Liver (tissue), 8 donors: ENCODE measurements at regions not wholly inside any gene's neighbourhood (a gene's known extent, or its start where the extent isn't known, plus 50 kb on each side); places are given as distances from the start of the nearest gene placed in this dataset.

ENCODE experiments used
- DNase-seq: peaks from one replicate; pipeline ENCODE4 v3.0.0-alpha.2; 2017; ENCODE audit warnings: low spot score
- H3K27ac ChIP-seq, 2 donors: one replicate each; pipeline ENCODE4 v1.7.0; 2013; ENCODE audit warnings: inconsistent platforms in 2 of 2, low read length in 2 of 2, control low read depth in 1 of 2, low read depth in 1 of 2, mild to moderate bottlenecking in 1 of 2
- H3K27me3 ChIP-seq, 4 donors: one replicate each; pipeline versions ENCODE4 v1.6.1 to v1.7.0; 2013; ENCODE audit warnings: low read length in 3 of 4, inconsistent platforms in 1 of 4, mild to moderate bottlenecking in 1 of 4, moderate library complexity in 1 of 4; ENCODE audit not compliant: control insufficient read depth in 4 of 4, insufficient read depth in 4 of 4
- H3K36me3 ChIP-seq, 4 donors: one replicate each; pipeline versions ENCODE4 v1.6.1 to v1.7.0; 2013; ENCODE audit warnings: low read length in 3 of 4, mild to moderate bottlenecking in 3 of 4, low read depth in 1 of 4, moderate library complexity in 1 of 4; ENCODE audit not compliant: control insufficient read depth in 4 of 4, insufficient read depth in 3 of 4
- H3K4me1 ChIP-seq, 4 donors: one replicate each; pipeline versions ENCODE4 v1.6.1 to v1.7.0; 2013; ENCODE audit warnings: low read length in 3 of 4, mild to moderate bottlenecking in 3 of 4, moderate library complexity in 1 of 4; ENCODE audit not compliant: control insufficient read depth in 4 of 4, insufficient read depth in 4 of 4
- H3K4me3 ChIP-seq, 3 donors: one replicate each; pipeline versions ENCODE4 v1.6.1 to v1.7.0; 2013; ENCODE audit warnings: low read length in 3 of 3, control low read depth in 1 of 3, low read depth in 1 of 3, mild to moderate bottlenecking in 1 of 3
- H3K9ac ChIP-seq, 2 donors: one replicate each; pipeline ENCODE4 v1.7.0; 2013; ENCODE audit warnings: low read length in 2 of 2, mild to moderate bottlenecking in 2 of 2, moderate library complexity in 2 of 2, control low read depth in 1 of 2, low read depth in 1 of 2
- H3K9me3 ChIP-seq, 4 donors: one replicate each; pipeline versions ENCODE4 v1.6.1 to v1.7.0; 2013; ENCODE audit warnings: low read length in 3 of 4; ENCODE audit not compliant: control insufficient read depth in 4 of 4
- ATF3 ChIP-seq: IDR thresholded peaks from 2 replicates; pipeline ENCODE4 v1.6.1; 2016; ENCODE audit warnings: antibody characterized with exemption
- CTCF ChIP-seq: fragments of 150-350 bp; IDR thresholded peaks from 2 replicates; pipeline ENCODE4 v1.5.1; 2017; ENCODE audit warnings: improper control_type of control experiment, low read depth, low read length; ENCODE audit not compliant: missing input control
- EGR1 ChIP-seq, 2 donors: IDR thresholded peaks; 2 replicates each; pipeline ENCODE4 v1.6.1; 2016 to 2018; ENCODE audit warnings: antibody characterized with exemption in 2 of 2, low read depth in 2 of 2
- FOXA1 ChIP-seq: IDR thresholded peaks from 2 replicates; pipeline ENCODE4 v1.6.1; 2016; ENCODE audit warnings: antibody characterized with exemption
- FOXA2 ChIP-seq: IDR thresholded peaks from 2 replicates; pipeline ENCODE4 v1.6.1; 2016; ENCODE audit warnings: antibody characterized with exemption
- GABPA ChIP-seq, 2 donors: IDR thresholded peaks in 1 of 2; conservative IDR thresholded peaks in 1 of 2; 2 replicates each; pipeline ENCODE4 v1.6.1; 2016; ENCODE audit warnings: antibody characterized with exemption in 2 of 2, mild to moderate bottlenecking in 1 of 2, moderate library complexity in 1 of 2
- HNF4A ChIP-seq, 2 donors: conservative IDR thresholded peaks; 2 replicates each; pipeline ENCODE4 v1.6.1; 2016; ENCODE audit warnings: antibody characterized with exemption in 2 of 2, mild to moderate bottlenecking in 2 of 2
- HNF4G ChIP-seq: IDR thresholded peaks from 2 replicates; pipeline ENCODE4 v1.6.1; 2016; ENCODE audit warnings: antibody characterized with exemption
- JUND ChIP-seq, 2 donors: IDR thresholded peaks; 2 replicates each; pipeline ENCODE4 v1.6.1; 2016; ENCODE audit warnings: antibody characterized with exemption in 2 of 2
- NR2F2 ChIP-seq: IDR thresholded peaks from 2 replicates; pipeline ENCODE4 v1.6.1; 2016; ENCODE audit warnings: antibody characterized with exemption
- RAD21 ChIP-seq, 2 donors: IDR thresholded peaks; 2 replicates each; pipeline ENCODE4 v1.6.1; 2016; ENCODE audit warnings: antibody characterized with exemption in 2 of 2, mild to moderate bottlenecking in 2 of 2
- REST ChIP-seq: IDR thresholded peaks from 2 replicates; pipeline ENCODE4 v1.6.1; 2016; ENCODE audit warnings: antibody characterized with exemption, mild to moderate bottlenecking
- RXRA ChIP-seq, 2 donors: IDR thresholded peaks; 2 replicates each; pipeline ENCODE4 v1.6.1; 2017 to 2018; ENCODE audit warnings: antibody characterized with exemption in 2 of 2, mild to moderate bottlenecking in 1 of 2
- SP1 ChIP-seq: IDR thresholded peaks from 2 replicates; pipeline ENCODE4 v1.6.1; 2018; ENCODE audit warnings: antibody characterized with exemption, mild to moderate bottlenecking
- TAF1 ChIP-seq: conservative IDR thresholded peaks from 2 replicates; pipeline ENCODE4 v1.6.1; 2016; ENCODE audit warnings: antibody characterized with exemption, mild to moderate bottlenecking
- YY1 ChIP-seq: IDR thresholded peaks from 2 replicates; pipeline ENCODE4 v1.6.1; 2016; ENCODE audit warnings: antibody characterized with exemption, mild to moderate bottlenecking
- ZBTB33 ChIP-seq: IDR thresholded peaks from 2 replicates; pipeline ENCODE4 v1.6.1; 2016; ENCODE audit warnings: antibody characterized with exemption
- WGBS: extraction: QIAGEN DNeasy Blood & Tissue Kit; methylation state at CpG from one replicate; pipeline ENCODE4 v1.1.7; 2013; 5-methylcytosine and 5-hydroxymethylcytosine counted together
- TF ChIP-seq, protein P1 (sequence below): IDR thresholded peaks from 2 replicates; pipeline ENCODE4 v1.6.1; 2016; ENCODE audit warnings: antibody characterized with exemption
- donor health status: healthy.
- donor health status: healthy.
- donor health status: healthy.
- donor health status: healthy.
- donor health status: healthy.

- TF ChIP-seq HNF4G (no peak), HNF4A (conservative IDR thresholded peaks at IDR 0.05) (no peak), TAF1 (no peak), YY1 (no peak), CTCF (no peak), ATF3 (no peak), RAD21 (IDR thresholded peaks at IDR 0.05) (no peak), REST (no peak), JUND (IDR thresholded peaks at IDR 0.05) (no peak), RXRA (IDR thresholded peaks at IDR 0.05) (no peak), FOXA1 (no peak), EGR1 (IDR thresholded peaks at IDR 0.05; ENCODE audit: low read depth in 2 of 2) (no peak), ZBTB33 (no peak), GABPA (IDR thresholded peaks at IDR 0.05 in 1 of 2, conservative IDR thresholded peaks at IDR 0.05 in 1 of 2) (no peak), SP1 (no peak)
- TF ChIP-seq, protein P1, sequence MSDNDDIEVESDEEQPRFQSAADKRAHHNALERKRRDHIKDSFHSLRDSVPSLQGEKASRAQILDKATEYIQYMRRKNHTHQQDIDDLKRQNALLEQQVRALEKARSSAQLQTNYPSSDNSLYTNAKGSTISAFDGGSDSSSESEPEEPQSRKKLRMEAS, result no peak
- Histone ChIP-seq H3K27me3 (no peaks in the 10 kb centered on the region), H3K4me1 (no peaks in the 10 kb centered on the region), H3K36me3 (no peaks in the 10 kb centered on the region), H3K4me3 (no peak overlapping the region), H3K27ac (no peak overlapping the region), H3K9me3 (no peaks in the 10 kb centered on the region), H3K9ac (no peak overlapping the region)
- WGBS, result 88% methylated on average over 4 of the region's 4 CpGs
- DNase-seq, result no peak
Measured at GRCh38 chr6:139569566-139569965, 195.1 kb upstream of the CITED2 start.

- no peaks in the 10 kb centered on the region for H3K36me3 ChIP-seq
- no peaks in the 10 kb centered on the region for H3K27me3 ChIP-seq
- H3K4me1 ChIP-seq, result no peaks in the 10 kb centered on the region
- no peak overlapping the region for H3K27ac ChIP-seq
- no peaks in the 10 kb centered on the region for H3K9me3 ChIP-seq
- H3K9ac ChIP-seq, result no peak overlapping the region
- DNase-seq, result no peak
- WGBS, result 84% methylated on average over 5 of the region's 5 CpGs
- H3K4me3 ChIP-seq, result no peak overlapping the region
- TF ChIP-seq SP1, result no peak
- no peak for TF ChIP-seq REST
- TF ChIP-seq HNF4G, result no peak
- no peak for TF ChIP-seq FOXA2
- no peak for TF ChIP-seq EGR1 (IDR thresholded peaks at IDR 0.05; ENCODE audit: low read depth in 2 of 2)
- no peak for TF ChIP-seq ZBTB33
- TF ChIP-seq HNF4A (conservative IDR thresholded peaks at IDR 0.05), result no peak
- no peak for TF ChIP-seq NR2F2
- TF ChIP-seq JUND (IDR thresholded peaks at IDR 0.05), result no peak
- TF ChIP-seq GABPA (IDR thresholded peaks at IDR 0.05 in 1 of 2, conservative IDR thresholded peaks at IDR 0.05 in 1 of 2), result no peak
- TF ChIP-seq ATF3, result no peak
Measured at GRCh38 chr6:139568956-139569538, 194.6 kb upstream of the CITED2 start.
